GM23338 (cell line): ENCODE measurements at regions not wholly inside any gene's neighbourhood (a gene's known extent, or its start where the extent isn't known, plus 50 kb on each side); places are given as distances from the start of the nearest gene placed in this dataset.
A peak's percentile ranks its signal among the peaks of the same experiment; 100 is the strongest.

ENCODE experiments used
- ATAC-seq: fragments of 200-7000 bp; cut with Tn5 transposase; 3 replicates; pipeline ENCODE4 v1.9.1; 2020
- DNase-seq: peaks from one replicate; pipeline ENCODE4 v3.0.0-alpha.2; 2015; ENCODE audit warnings: low spot score
- H2AFZ ChIP-seq: fragments of 200-600 bp; sonication (generic); 2 replicates; pipeline ENCODE4 v1.8.0; 2016; ENCODE audit warnings: antibody characterized with exemption, mild to moderate bottlenecking, moderate library complexity
- H3F3A ChIP-seq: fragments of 200-600 bp; sonication (generic); replicated peaks from 2 replicates; pipeline ENCODE4 v1.8.0; 2017; ENCODE audit warnings: antibody characterized with exemption, mixed run types, low read depth
- H3K27ac ChIP-seq: fragments of 200-600 bp; sonication (generic); 2 replicates; pipeline ENCODE4 v1.6.1; 2016; ENCODE audit warnings: low read depth
- H3K27me3 ChIP-seq: fragments of 200-600 bp; sonication (generic); 2 replicates; pipeline ENCODE4 v1.8.0; 2016; ENCODE audit warnings: mild to moderate bottlenecking, mixed run types, moderate library complexity; ENCODE audit not compliant: insufficient read depth
- H3K36me3 ChIP-seq: fragments of 200-600 bp; sonication (generic); 2 replicates; pipeline ENCODE4 v1.8.0; 2016; ENCODE audit warnings: mild to moderate bottlenecking; ENCODE audit not compliant: insufficient read depth
- H3K4me1 ChIP-seq: fragments of 200-600 bp; sonication (generic); 2 replicates; pipeline ENCODE4 v1.8.0; 2016; ENCODE audit warnings: mild to moderate bottlenecking, moderate library complexity; ENCODE audit not compliant: insufficient read depth
- H3K4me2 ChIP-seq: fragments of 200-600 bp; sonication (generic); 2 replicates; pipeline ENCODE4 v1.7.1; 2017; ENCODE audit warnings: mixed run types
- H3K4me3 ChIP-seq: fragments of 200-600 bp; sonication (generic); 2 replicates; pipeline ENCODE4 v1.6.1; 2016; ENCODE audit warnings: mixed run types
- H3K79me2 ChIP-seq: fragments of 200-600 bp; sonication (generic); replicated peaks from 2 replicates; pipeline ENCODE4 v1.8.0; 2017; ENCODE audit warnings: mild to moderate bottlenecking; ENCODE audit not compliant: insufficient read depth
- H3K9me2 ChIP-seq: fragments of 200-600 bp; sonication (generic); 2 replicates; pipeline ENCODE4 v1.8.0; 2017; ENCODE audit not compliant: insufficient read depth
- H4K20me1 ChIP-seq: fragments of 200-600 bp; sonication (generic); replicated peaks from 2 replicates; pipeline ENCODE4 v1.8.0; 2017; ENCODE audit warnings: mild to moderate bottlenecking; ENCODE audit not compliant: insufficient read depth
- H3K27ac Mint-ChIP-seq: 2 replicates; pipeline ENCODE4 v1.8.0; 2020; ENCODE audit warnings: inconsistent platforms, mild to moderate bottlenecking, moderate library complexity, mixed read lengths
- H3K27me3 Mint-ChIP-seq: 3 replicates; pipeline ENCODE4 v1.8.0; 2022; ENCODE audit warnings: low read depth, mild to moderate bottlenecking, moderate library complexity, mixed read lengths, inconsistent platforms; ENCODE audit not compliant: insufficient read depth, poor library complexity
- H3K36me3 Mint-ChIP-seq: 3 replicates; pipeline ENCODE4 v1.8.0; 2021; ENCODE audit warnings: low read depth, mild to moderate bottlenecking, inconsistent platforms, moderate library complexity, mixed read lengths
- H3K4me1 Mint-ChIP-seq: 3 replicates; pipeline ENCODE4 v1.8.0; 2020; ENCODE audit warnings: mild to moderate bottlenecking, inconsistent platforms, mixed read lengths
- H3K4me3 Mint-ChIP-seq: 3 replicates; pipeline ENCODE4 v1.8.0; 2021; ENCODE audit warnings: moderate library complexity, mild to moderate bottlenecking, inconsistent platforms, mixed read lengths
- H3K9me3 Mint-ChIP-seq: 3 replicates; pipeline ENCODE4 v1.8.0; 2020; ENCODE audit warnings: moderate library complexity, mild to moderate bottlenecking, inconsistent platforms, mixed read lengths
- CREB1 ChIP-seq: fragments of 250-450 bp; sonication (Bioruptor Pico); IDR thresholded peaks from 2 replicates; pipeline ENCODE4 v1.5.0; 2020; ENCODE audit warnings: low read depth, mild to moderate bottlenecking, moderate library complexity
- EZH2 ChIP-seq: fragments of 200-600 bp; sonication (generic); IDR thresholded peaks from one replicate; pipeline ENCODE4 v1.8.0; 2017; ENCODE audit warnings: antibody characterized with exemption, mild to moderate bottlenecking, low read depth; ENCODE audit not compliant: unreplicated experiment
- NANOG ChIP-seq: IDR thresholded peaks from 2 replicates; pipeline ENCODE4 v1.6.1; 2016; ENCODE audit warnings: antibody characterized with exemption, borderline replicate concordance
- POLR2AphosphoS5 ChIP-seq: IDR thresholded peaks from 2 replicates; pipeline ENCODE4 v1.6.1; 2016; ENCODE audit warnings: antibody characterized with exemption, low read depth
- REST ChIP-seq: IDR thresholded peaks from one replicate; pipeline ENCODE4 v1.6.1; 2018; ENCODE audit warnings: antibody characterized with exemption; ENCODE audit not compliant: unreplicated experiment
- STAT1 ChIP-seq: IDR thresholded peaks from one replicate; pipeline ENCODE4 v1.6.1; 2016; ENCODE audit warnings: antibody characterized with exemption; ENCODE audit not compliant: unreplicated experiment
- ZNF114 ChIP-seq: fragments of 250-450 bp; sonication (Bioruptor Pico); IDR thresholded peaks from 2 replicates; pipeline ENCODE4 v1.5.0; 2020; ENCODE audit warnings: mild to moderate bottlenecking, moderate library complexity
- TF ChIP-seq, protein P1 (sequence below): fragments of 250-450 bp; sonication (Bioruptor Pico); IDR thresholded peaks from 2 replicates; pipeline ENCODE4 v1.5.0; 2020; ENCODE audit warnings: mild to moderate bottlenecking, moderate library complexity

GRCh38 chr20:60897976-60898375, 354.1 kb upstream of the CDH4 start (continued):
- TF ChIP-seq, protein P1, sequence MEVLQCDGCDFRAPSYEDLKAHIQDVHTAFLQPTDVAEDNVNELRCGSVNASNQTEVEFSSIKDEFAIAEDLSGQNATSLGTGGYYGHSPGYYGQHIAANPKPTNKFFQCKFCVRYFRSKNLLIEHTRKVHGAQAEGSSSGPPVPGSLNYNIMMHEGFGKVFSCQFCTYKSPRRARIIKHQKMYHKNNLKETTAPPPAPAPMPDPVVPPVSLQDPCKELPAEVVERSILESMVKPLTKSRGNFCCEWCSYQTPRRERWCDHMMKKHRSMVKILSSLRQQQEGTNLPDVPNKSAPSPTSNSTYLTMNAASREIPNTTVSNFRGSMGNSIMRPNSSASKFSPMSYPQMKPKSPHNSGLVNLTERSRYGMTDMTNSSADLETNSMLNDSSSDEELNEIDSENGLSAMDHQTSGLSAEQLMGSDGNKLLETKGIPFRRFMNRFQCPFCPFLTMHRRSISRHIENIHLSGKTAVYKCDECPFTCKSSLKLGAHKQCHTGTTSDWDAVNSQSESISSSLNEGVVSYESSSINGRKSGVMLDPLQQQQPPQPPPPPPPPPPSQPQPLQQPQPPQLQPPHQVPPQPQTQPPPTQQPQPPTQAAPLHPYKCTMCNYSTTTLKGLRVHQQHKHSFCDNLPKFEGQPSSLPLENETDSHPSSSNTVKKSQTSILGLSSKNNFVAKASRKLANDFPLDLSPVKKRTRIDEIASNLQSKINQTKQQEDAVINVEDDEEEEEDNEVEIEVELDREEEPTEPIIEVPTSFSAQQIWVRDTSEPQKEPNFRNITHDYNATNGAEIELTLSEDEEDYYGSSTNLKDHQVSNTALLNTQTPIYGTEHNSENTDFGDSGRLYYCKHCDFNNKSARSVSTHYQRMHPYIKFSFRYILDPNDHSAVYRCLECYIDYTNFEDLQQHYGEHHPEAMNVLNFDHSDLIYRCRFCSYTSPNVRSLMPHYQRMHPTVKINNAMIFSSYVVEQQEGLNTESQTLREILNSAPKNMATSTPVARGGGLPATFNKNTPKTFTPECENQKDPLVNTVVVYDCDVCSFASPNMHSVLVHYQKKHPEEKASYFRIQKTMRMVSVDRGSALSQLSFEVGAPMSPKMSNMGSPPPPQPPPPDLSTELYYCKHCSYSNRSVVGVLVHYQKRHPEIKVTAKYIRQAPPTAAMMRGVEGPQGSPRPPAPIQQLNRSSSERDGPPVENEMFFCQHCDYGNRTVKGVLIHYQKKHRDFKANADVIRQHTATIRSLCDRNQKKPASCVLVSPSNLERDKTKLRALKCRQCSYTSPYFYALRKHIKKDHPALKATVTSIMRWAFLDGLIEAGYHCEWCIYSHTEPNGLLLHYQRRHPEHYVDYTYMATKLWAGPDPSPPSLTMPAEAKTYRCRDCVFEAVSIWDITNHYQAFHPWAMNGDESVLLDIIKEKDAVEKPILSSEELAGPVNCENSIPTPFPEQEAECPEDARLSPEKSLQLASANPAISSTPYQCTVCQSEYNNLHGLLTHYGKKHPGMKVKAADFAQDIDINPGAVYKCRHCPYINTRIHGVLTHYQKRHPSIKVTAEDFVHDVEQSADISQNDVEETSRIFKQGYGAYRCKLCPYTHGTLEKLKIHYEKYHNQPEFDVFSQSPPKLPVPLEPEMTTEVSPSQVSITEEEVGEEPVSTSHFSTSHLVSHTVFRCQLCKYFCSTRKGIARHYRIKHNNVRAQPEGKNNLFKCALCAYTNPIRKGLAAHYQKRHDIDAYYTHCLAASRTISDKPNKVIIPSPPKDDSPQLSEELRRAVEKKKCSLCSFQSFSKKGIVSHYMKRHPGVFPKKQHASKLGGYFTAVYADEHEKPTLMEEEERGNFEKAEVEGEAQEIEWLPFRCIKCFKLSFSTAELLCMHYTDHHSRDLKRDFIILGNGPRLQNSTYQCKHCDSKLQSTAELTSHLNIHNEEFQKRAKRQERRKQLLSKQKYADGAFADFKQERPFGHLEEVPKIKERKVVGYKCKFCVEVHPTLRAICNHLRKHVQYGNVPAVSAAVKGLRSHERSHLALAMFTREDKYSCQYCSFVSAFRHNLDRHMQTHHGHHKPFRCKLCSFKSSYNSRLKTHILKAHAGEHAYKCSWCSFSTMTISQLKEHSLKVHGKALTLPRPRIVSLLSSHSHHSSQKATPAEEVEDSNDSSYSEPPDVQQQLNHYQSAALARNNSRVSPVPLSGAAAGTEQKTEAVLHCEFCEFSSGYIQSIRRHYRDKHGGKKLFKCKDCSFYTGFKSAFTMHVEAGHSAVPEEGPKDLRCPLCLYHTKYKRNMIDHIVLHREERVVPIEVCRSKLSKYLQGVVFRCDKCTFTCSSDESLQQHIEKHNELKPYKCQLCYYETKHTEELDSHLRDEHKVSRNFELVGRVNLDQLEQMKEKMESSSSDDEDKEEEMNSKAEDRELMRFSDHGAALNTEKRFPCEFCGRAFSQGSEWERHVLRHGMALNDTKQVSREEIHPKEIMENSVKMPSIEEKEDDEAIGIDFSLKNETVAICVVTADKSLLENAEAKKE (CRISPR knock-in tag) = no peak
- no peak for TF ChIP-seq STAT1
- no peak for TF ChIP-seq EZH2
- no peak for TF ChIP-seq NANOG
- TF ChIP-seq ZNF114 (CRISPR knock-in tag) = no peak
- no peak for TF ChIP-seq CREB1
- TF ChIP-seq POLR2AphosphoS5 = no peak

DNA sequence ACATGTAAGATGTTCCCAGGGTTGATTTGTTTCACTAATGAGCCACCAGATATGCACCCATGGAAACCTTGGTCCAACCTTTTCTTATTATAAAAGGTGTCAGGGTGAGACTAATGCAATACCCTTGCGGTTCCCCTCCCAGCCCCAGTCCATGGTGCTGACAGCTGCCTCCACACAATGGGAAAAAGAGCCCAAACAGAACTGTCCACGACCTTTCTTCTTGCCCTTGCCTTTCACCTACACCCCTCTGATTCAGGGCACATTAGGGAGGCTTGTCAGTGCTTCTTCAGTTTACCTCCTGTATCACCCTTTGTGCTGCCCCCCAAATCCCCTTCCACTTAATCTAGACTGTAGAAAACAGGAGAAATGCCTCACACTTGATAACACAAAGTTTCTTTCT, 352.7 kb upstream of the CDH4 start:
- H3K79me2 ChIP-seq = no peaks in the 10 kb centered on the region
- TF ChIP-seq REST (peak; percentile 42), EZH2 (no peak)
- no peak overlapping the region for H3K4me3 ChIP-seq
- no peak overlapping the region for H3K4me3 Mint-ChIP-seq
- peaks cover 4% of the 10 kb centered on the region; the same call in 2 of the 3 replicates for H3K9me3 Mint-ChIP-seq
- H3K4me1 ChIP-seq = no peaks in the 10 kb centered on the region
- H3K27me3 Mint-ChIP-seq = peaks cover 3% of the 10 kb centered on the region
- no peaks in the 10 kb centered on the region for H3K27me3 ChIP-seq
- H3F3A ChIP-seq = no peaks in the 10 kb centered on the region
- no peak overlapping the region for H3K27ac Mint-ChIP-seq
- H3K9me2 ChIP-seq = no peaks in the 10 kb centered on the region
- peaks cover 35% of the 10 kb centered on the region for H3K4me1 Mint-ChIP-seq
- DNase-seq (no peak), ATAC-seq (peak; percentile 71)
- H3K4me2 ChIP-seq = no peak overlapping the region
- H3K36me3 Mint-ChIP-seq = peaks cover 6% of the 10 kb centered on the region; the same call in 1 of the 3 replicates
- H4K20me1 ChIP-seq = no peaks in the 10 kb centered on the region
- no peaks in the 10 kb centered on the region for H3K36me3 ChIP-seq
- no peak overlapping the region for H3K27ac ChIP-seq
- H2AFZ ChIP-seq = no peak overlapping the region
